ENCODE measurements at regions not wholly inside any gene's neighbourhood (a gene's known extent, or its start where the extent isn't known, plus 50 kb on each side); places are given as distances from the start of the nearest gene placed in this dataset.

DNA sequence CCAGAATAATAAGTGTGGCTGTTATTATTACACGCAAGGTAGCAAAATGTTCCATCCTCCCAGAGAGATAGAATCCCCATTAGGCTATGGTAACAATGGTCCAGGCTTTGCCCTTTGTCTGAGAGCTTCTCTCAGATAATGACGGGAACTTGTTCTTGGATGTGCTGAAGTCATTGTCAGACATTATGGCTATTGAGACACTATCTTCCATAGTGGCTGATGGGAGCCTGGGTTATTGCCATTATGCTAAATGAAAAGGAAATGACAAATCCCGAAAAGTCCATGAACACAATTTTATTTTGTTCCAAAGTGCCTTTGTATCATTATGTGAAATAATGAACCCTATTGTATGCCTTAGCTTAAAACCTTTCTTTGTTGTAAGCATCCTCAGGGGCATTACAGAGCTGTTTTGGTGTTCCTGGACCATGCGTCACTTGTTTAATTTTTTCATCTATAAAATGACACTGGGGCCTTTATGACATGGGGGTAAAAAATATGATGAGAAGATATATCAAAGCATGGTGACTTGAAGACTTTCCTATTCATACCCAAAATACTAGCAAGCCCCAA lies 218.5 kb downstream of the KCNS3 start:
- TF ChIP-seq, protein P1, sequence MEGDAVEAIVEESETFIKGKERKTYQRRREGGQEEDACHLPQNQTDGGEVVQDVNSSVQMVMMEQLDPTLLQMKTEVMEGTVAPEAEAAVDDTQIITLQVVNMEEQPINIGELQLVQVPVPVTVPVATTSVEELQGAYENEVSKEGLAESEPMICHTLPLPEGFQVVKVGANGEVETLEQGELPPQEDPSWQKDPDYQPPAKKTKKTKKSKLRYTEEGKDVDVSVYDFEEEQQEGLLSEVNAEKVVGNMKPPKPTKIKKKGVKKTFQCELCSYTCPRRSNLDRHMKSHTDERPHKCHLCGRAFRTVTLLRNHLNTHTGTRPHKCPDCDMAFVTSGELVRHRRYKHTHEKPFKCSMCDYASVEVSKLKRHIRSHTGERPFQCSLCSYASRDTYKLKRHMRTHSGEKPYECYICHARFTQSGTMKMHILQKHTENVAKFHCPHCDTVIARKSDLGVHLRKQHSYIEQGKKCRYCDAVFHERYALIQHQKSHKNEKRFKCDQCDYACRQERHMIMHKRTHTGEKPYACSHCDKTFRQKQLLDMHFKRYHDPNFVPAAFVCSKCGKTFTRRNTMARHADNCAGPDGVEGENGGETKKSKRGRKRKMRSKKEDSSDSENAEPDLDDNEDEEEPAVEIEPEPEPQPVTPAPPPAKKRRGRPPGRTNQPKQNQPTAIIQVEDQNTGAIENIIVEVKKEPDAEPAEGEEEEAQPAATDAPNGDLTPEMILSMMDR (IDR thresholded peaks at IDR 0.05) = no peak
- TF ChIP-seq POLR2A (IDR thresholded peaks at IDR 0.05) = no peak
